GOT3 (cell line): ENCODE measurements at regions not wholly inside any gene's neighbourhood (a gene's known extent, or its start where the extent isn't known, plus 50 kb on each side); places are given as distances from the start of the nearest gene placed in this dataset.
"Not testable (repeated sequence)": the region's sequence is repeated elsewhere in the genome, so short reads cannot be mapped to it uniquely, and the experiment has no call there.

Experiments
- DNase-seq: peaks from one replicate; lab custom pipeline; 2025; ENCODE audit warnings: mixed read lengths; lab: John Stamatoyannopoulos, UW

- DNase-seq = no peak
These were observed 740.6 kb upstream of the FAM241A start for GRCh38 chr4:111404673-111405072.

- DNase-seq = no peak
These were observed 739.3 kb upstream of the FAM241A start for GRCh38 chr4:111405989-111406388.

GRCh38 chr4:111410571-111410970 is 734.7 kb upstream of the FAM241A start:
- no peak for DNase-seq

GRCh38 chr4:111417521-111417920 is 727.7 kb upstream of the FAM241A start:
- no peak for DNase-seq

GRCh38 chr4:111433441-111433840 is 711.8 kb upstream of the FAM241A start:
- no peak for DNase-seq

GRCh38 chr4:111434586-111434985 is 710.7 kb upstream of the FAM241A start:
- DNase-seq = no peak

- DNase-seq = no peak
These were observed 709.1 kb upstream of the FAM241A start for GRCh38 chr4:111435986-111436744.

- DNase-seq = no peak
These were observed 703.6 kb upstream of the FAM241A start for GRCh38 chr4:111441687-111442086.

GRCh38 chr4:111444836-111445235 is 700.4 kb upstream of the FAM241A start:
- DNase-seq = not testable (repeated sequence)

- DNase-seq = no peak
These were observed 695.6 kb upstream of the FAM241A start for GRCh38 chr4:111449657-111450056.

- no peak for DNase-seq
These were observed 694.4 kb upstream of the FAM241A start for GRCh38 chr4:111450867-111451266.

GRCh38 chr4:111453216-111453615 is 692.0 kb upstream of the FAM241A start:
- no peak for DNase-seq

- no peak for DNase-seq
These were observed 690.3 kb upstream of the FAM241A start for GRCh38 chr4:111454961-111455360.

GRCh38 chr4:111464251-111465045 is 680.8 kb upstream of the FAM241A start:
- DNase-seq = no peak

- DNase-seq = no peak
These were observed 678.2 kb upstream of the FAM241A start for GRCh38 chr4:111466811-111467604.

GRCh38 chr4:111475001-111475400 is 670.3 kb upstream of the FAM241A start:
- no peak for DNase-seq

GRCh38 chr4:111475666-111476065 is 669.6 kb upstream of the FAM241A start:
- no peak for DNase-seq

GRCh38 chr4:111480510-111480909 is 664.7 kb upstream of the FAM241A start:
- no peak for DNase-seq

GRCh38 chr4:111483375-111484169 is 661.7 kb upstream of the FAM241A start:
- DNase-seq = no peak

- DNase-seq = no peak
These were observed 652.8 kb upstream of the FAM241A start for GRCh38 chr4:111492496-111492895.

GRCh38 chr4:111494471-111494870 is 650.8 kb upstream of the FAM241A start:
- DNase-seq = no peak

GRCh38 chr4:111494971-111495370 is 650.3 kb upstream of the FAM241A start:
- DNase-seq = no peak
